K562 (cell line): ENCODE measurements at regions not wholly inside any gene's neighbourhood (a gene's known extent, or its start where the extent isn't known, plus 50 kb on each side); places are given as distances from the start of the nearest gene placed in this dataset.

Experiments used
- ATAC-seq: fragments of 200-7000 bp; cut with Tn5 transposase; 3 replicates; pipeline ENCODE4 v1.9.1; 2020; ENCODE audit warnings: moderate library complexity
- BruUV-seq: library from RNA; stranded (reverse); fragments of 400-500 nt; replicated peaks from 2 replicates; lab custom pipeline; 2021; lab: Mats Ljungman, UMichigan
- CTCF ChIA-PET: fragments of 300-600 bp; formaldehyde crosslinking; extraction: SDS; loops from one replicate; lab custom pipeline; 2021; ENCODE audit warnings: low intra/inter-chr PET ratio; lab: Yijun Ruan, JAX
- POLR2A ChIA-PET: fragments of 300-600, 350-650 bp; sonication (Branson Sonifier 250); formaldehyde crosslinking; extraction: SDS; loops from one replicate; lab custom pipeline; 2021; ENCODE audit warnings: antibody characterized with exemption, inconsistent platforms; lab: Yijun Ruan, JAX
- DNase-seq, 4 experiments: peaks; one replicate each; pipeline versions ENCODE4 v3.0.0 to v3.0.0-alpha.2; 2011 to 2018; ENCODE audit warnings: low spot score in 3 of 4, mixed read lengths in 3 of 4; ENCODE audit errors: extremely low read depth in 1 of 4
- FAIRE-seq: peaks from 2 replicates; lab custom pipeline; 2011; peaks lifted over from hg19 to GRCh38; lab: Jason Lieb, UNC
- H2AFZ ChIP-seq: 2 replicates; pipeline ENCODE4 v1.6.0; 2011; ENCODE audit warnings: low read depth, low read length, control low read depth, inconsistent platforms
- H3K27ac ChIP-seq: fragments of 200-600 bp; 3 replicates; pipeline ENCODE4 v1.8.0; 2011; ENCODE audit warnings: low read depth, mild to moderate bottlenecking, control low read depth, inconsistent platforms, low read length, moderate library complexity, mixed read lengths; ENCODE audit errors: extremely low read depth
- H3K27me3 ChIP-seq, 2 experiments: fragments of 300-600 bp in 1 of 2; 2 replicates in 1 of 2; 3 replicates in 1 of 2; pipeline versions ENCODE4 v1.6.0 to v1.8.0; 2011; ENCODE audit warnings: inconsistent platforms in 2 of 2, low read length in 2 of 2, mild to moderate bottlenecking in 1 of 2, mixed read lengths in 1 of 2, moderate library complexity in 1 of 2; ENCODE audit not compliant: control insufficient read depth in 2 of 2, insufficient read depth in 2 of 2
- H3K36me3 ChIP-seq: fragments of 300-600 bp; 3 replicates; pipeline ENCODE4 v1.8.0; 2011; ENCODE audit warnings: mild to moderate bottlenecking, low read length, inconsistent platforms; ENCODE audit not compliant: control insufficient read depth, insufficient read depth
- H3K4me1 ChIP-seq, 2 experiments: fragments of 200-600 bp in 1 of 2; replicated peaks in 1 of 2; 2 replicates in 1 of 2; 3 replicates in 1 of 2; pipeline versions ENCODE4 v1.5.1 to v1.8.0; 2011; ENCODE audit warnings: inconsistent platforms in 2 of 2, low read length in 2 of 2, mild to moderate bottlenecking in 1 of 2, mixed read lengths in 1 of 2, moderate library complexity in 1 of 2; ENCODE audit not compliant: control insufficient read depth in 2 of 2, insufficient read depth in 2 of 2
- H3K4me2 ChIP-seq: 2 replicates; pipeline ENCODE4 v1.6.1; 2011; ENCODE audit warnings: low read length, control low read depth, inconsistent platforms, mixed read lengths; ENCODE audit not compliant: insufficient read depth
- H3K4me3 ChIP-seq: fragments of 200-600 bp; sonication (generic), shearing (Covaris generic); 2 replicates; pipeline ENCODE4 v1.5.1; 2016; ENCODE audit warnings: control low read depth, inconsistent platforms
- H3K79me2 ChIP-seq: fragments of 200-600 bp; 3 replicates; pipeline ENCODE4 v1.8.0; 2011; ENCODE audit warnings: low read length, inconsistent platforms; ENCODE audit not compliant: control insufficient read depth, insufficient read depth
- H3K9ac ChIP-seq, 2 experiments: 2 replicates each; pipeline versions ENCODE4 v1.6.0 to v1.6.1; 2011; ENCODE audit warnings: low read depth in 2 of 2, low read length in 2 of 2, control low read depth in 1 of 2, inconsistent platforms in 1 of 2, mild to moderate bottlenecking in 1 of 2, mixed read lengths in 1 of 2; ENCODE audit not compliant: insufficient read depth in 1 of 2
- H3K9me1 ChIP-seq: one replicate; pipeline ENCODE4 v1.6.0; 2011; ENCODE audit warnings: inconsistent platforms, mild to moderate bottlenecking, low read length, moderate library complexity; ENCODE audit not compliant: control insufficient read depth, insufficient read depth
- H3K9me3 ChIP-seq: replicated peaks from 2 replicates; pipeline ENCODE4 v1.5.1; 2011; ENCODE audit warnings: low read depth, low read length, inconsistent platforms; ENCODE audit not compliant: control insufficient read depth, insufficient read depth
- H4K20me1 ChIP-seq: replicated peaks from 2 replicates; pipeline ENCODE4 v1.6.1; 2011; ENCODE audit warnings: low read length, inconsistent platforms, mixed read lengths; ENCODE audit not compliant: control insufficient read depth, insufficient read depth
- CHD2 ChIP-seq: IDR thresholded peaks from 2 replicates; pipeline ENCODE4 v1.6.1; 2011; ENCODE audit warnings: low read depth, low read length
- DDX20 ChIP-seq: fragments of 450-650 bp; IDR thresholded peaks from 2 replicates; pipeline ENCODE4 v1.6.1; 2016; ENCODE audit warnings: missing genetic modification characterization, low read depth, mild to moderate bottlenecking, missing compliant biosample characterization, moderate library complexity
- GATA2 ChIP-seq: sonication (generic); formaldehyde crosslinking; IDR thresholded peaks from 2 replicates; pipeline ENCODE4 v1.4.0; 2020; ENCODE audit warnings: mild to moderate bottlenecking, missing genetic modification reagents
- LCOR ChIP-seq: sonication (generic); formaldehyde crosslinking; IDR thresholded peaks from 2 replicates; pipeline ENCODE4 v1.8.0; 2022; ENCODE audit warnings: mild to moderate bottlenecking, missing genetic modification reagents
- NRF1 ChIP-seq, 2 experiments: fragments of 450-650 bp; IDR thresholded peaks in 1 of 2; conservative IDR thresholded peaks in 1 of 2; 2 replicates each; pipeline ENCODE4 v1.6.1; 2014; ENCODE audit warnings: mild to moderate bottlenecking in 2 of 2
- RCOR1 ChIP-seq, 2 experiments: IDR thresholded peaks; 2 replicates each; pipeline ENCODE4 v1.6.1; 2012; ENCODE audit warnings: low read depth in 2 of 2, low read length in 2 of 2, borderline replicate concordance in 1 of 2, improper control_type of control experiment in 1 of 2
- XRCC4 ChIP-seq: IDR thresholded peaks from one replicate; pipeline ENCODE4 v1.6.1; 2011; ENCODE audit not compliant: insufficient read depth, insufficient read length; ENCODE audit errors: extremely low read depth
- ZHX1 ChIP-seq: fragments of 150-350 bp; conservative IDR thresholded peaks from 2 replicates; pipeline ENCODE4 v1.6.1; 2014; ENCODE audit warnings: low read length
- ZNF311 ChIP-seq: fragments of 250-450 bp; sonication (Bioruptor Pico); IDR thresholded peaks from 2 replicates; pipeline ENCODE4 v1.4.0; 2020; ENCODE audit warnings: mild to moderate bottlenecking, moderate library complexity
- ZNF316 ChIP-seq: fragments of 450-650 bp; IDR thresholded peaks from 2 replicates; pipeline ENCODE4 v1.6.1; 2016
- ZNF395 ChIP-seq: fragments of 200-800 bp; sonication (Bioruptor generic); IDR thresholded peaks from 2 replicates; pipeline ENCODE4 v1.6.1; 2017; ENCODE audit warnings: missing genetic modification characterization, missing compliant biosample characterization
- WGBS: fragments of 100-300 bp; shearing (Covaris generic); methylation state at CpG from one replicate; pipeline ENCODE4 v1.1.6; 2016; ENCODE audit warnings: low coverage, mixed read lengths; ENCODE audit not compliant: insufficient coverage; ENCODE audit errors: missing lambda C conversion rate; 5-methylcytosine and 5-hydroxymethylcytosine counted together
- in situ Hi-C: fragments of 300-500 bp; cut with MboI; formaldehyde crosslinking; loops from 4 replicates; pipeline ENCODE4 v1.15.0; 2018; ENCODE audit warnings: inconsistent platforms, mixed read lengths
- intact Hi-C: fragments of 100-400 bp; cut with micrococcal nuclease; formaldehyde crosslinking; loops from 2 replicates; pipeline ENCODE4 v1.14.2; 2022

DNA sequence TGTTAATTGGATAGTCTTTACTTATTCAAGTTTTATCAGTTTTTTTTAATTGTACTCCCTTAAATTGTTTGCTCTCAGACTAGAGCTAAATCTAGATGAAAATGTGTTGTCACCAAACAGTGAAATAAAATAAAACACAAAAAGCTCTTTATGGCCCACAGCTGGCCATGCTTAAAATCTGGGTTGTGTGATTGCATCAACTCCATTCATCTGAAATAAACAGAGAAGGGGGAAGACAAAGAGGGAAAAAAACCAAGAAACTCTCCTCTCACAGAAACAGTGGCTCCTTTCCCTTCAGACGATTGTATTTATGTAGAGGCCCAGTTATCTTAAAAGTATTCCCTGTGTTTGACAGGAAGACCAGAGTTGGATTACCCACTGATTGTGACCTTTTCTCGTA, 422.4 kb downstream of the IRX1 start:
- Histone ChIP-seq H3K9ac (no peak overlapping the region), H3K27ac (no peak overlapping the region), H3K9me1 (no peaks in the 10 kb centered on the region), H4K20me1 (no peaks in the 10 kb centered on the region), H3K4me3 (no peak overlapping the region), H3K4me1 (no peaks in the 10 kb centered on the region), H3K27me3 (no peaks in the 10 kb centered on the region), H3K9me3 (no peaks in the 10 kb centered on the region), H3K79me2 (no peaks in the 10 kb centered on the region), H2AFZ (no peak overlapping the region), H3K4me2 (no peak overlapping the region), H3K36me3 (no peaks in the 10 kb centered on the region)
- BruUV-seq, result no TSS peak
- no peak for TF ChIP-seq ZNF316
- no peak for TF ChIP-seq ZNF395
- no peak for TF ChIP-seq ZNF311 (CRISPR knock-in tag)
- intact Hi-C loops, result no loop called here
- in situ Hi-C loops, result no loop called here
- CTCF ChIA-PET, result no interaction called here
- 0% methylated on average over 2 of the region's 2 CpGs for WGBS
- no peak for DNase-seq
- ATAC-seq, result no peak
- FAIRE-seq, result no peak
- POLR2A ChIA-PET, result no interaction called here

DNA sequence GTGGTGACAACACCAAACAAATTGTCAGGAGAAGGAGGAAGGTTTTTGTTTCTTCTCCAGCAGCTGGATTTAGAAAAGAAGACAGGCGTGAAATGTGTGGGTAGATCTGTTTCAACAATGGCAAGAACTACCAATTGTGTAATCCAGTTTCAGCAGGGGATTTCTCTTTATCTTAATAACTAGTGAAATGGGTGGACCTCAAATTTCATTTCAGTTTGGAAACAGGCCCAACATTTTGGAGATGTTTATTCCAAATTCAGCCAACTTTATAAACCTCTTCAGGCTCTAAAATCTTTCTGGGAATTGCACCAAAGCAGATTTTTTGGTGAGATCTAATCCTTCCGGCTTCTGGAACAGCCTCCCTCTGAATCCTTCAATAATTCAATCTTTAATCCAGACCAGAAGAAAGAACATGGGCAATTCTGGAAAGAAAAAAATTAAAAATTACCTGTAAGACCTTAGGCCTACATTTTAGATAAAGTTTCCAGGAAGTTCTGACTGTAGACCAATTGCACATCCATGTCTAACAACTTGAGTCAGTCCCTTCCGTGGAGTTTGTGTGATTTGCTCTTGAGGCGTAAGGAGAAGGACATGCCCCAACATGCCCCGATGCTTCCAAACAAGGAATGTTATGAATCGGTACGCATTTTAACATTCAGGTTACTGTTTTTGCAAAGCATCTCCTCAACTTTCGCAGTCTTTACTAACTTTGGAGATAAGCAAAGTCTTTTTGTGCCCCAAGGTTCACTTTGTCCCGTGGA, 423.6 kb downstream of the IRX1 start:
- 5% methylated on average over 9 of the region's 9 CpGs for WGBS
- no peaks in the 10 kb centered on the region for H3K27me3 ChIP-seq
- ChIA-PET CTCF (no interaction called here), POLR2A (no interaction called here)
- ATAC-seq, result no peak
- no peaks in the 10 kb centered on the region for H3K9me1 ChIP-seq
- H3K36me3 ChIP-seq, result no peaks in the 10 kb centered on the region
- no peak overlapping the region for H3K4me3 ChIP-seq
- no peaks in the 10 kb centered on the region for H4K20me1 ChIP-seq
- H3K4me2 ChIP-seq, result no peak overlapping the region
- intact Hi-C loops (no loop called here), in situ Hi-C loops (no loop called here)
- H3K9ac ChIP-seq, result no peak overlapping the region
- H3K9me3 ChIP-seq, result no peaks in the 10 kb centered on the region; the same call in 1 of the 2 replicates
- no peak for DNase-seq
- H3K79me2 ChIP-seq, result no peaks in the 10 kb centered on the region
- H3K4me1 ChIP-seq, result no peaks in the 10 kb centered on the region
- no peak for FAIRE-seq
- no peak overlapping the region for H3K27ac ChIP-seq
- H2AFZ ChIP-seq, result no peak overlapping the region
- BruUV-seq, result no TSS peak
- no peak for TF ChIP-seq RCOR1 (IDR thresholded peaks at IDR 0.05; ENCODE audit: borderline replicate concordance in 1 of 2, low read depth in 2 of 2, low read length in 2 of 2)
- no peak for TF ChIP-seq NRF1 (conservative IDR thresholded peaks at IDR 0.05 in 1 of 2, IDR thresholded peaks at IDR 0.05 in 1 of 2)
- TF ChIP-seq ZHX1, result no peak
- no peak for TF ChIP-seq GATA2 (CRISPR knock-in tag)
- no peak for TF ChIP-seq CHD2
- TF ChIP-seq LCOR, result no peak
- TF ChIP-seq DDX20 (tag), result no peak
- no peak for TF ChIP-seq XRCC4
